GM19043 (cell line): ENCODE measurements at regions not wholly inside any gene's neighbourhood (a gene's known extent, or its start where the extent isn't known, plus 50 kb on each side); places are given as distances from the start of the nearest gene placed in this dataset.

Experiments used
- ATAC-seq: cut with Tn5 transposase; IDR thresholded peaks from one replicate; pipeline ENCODE4 v1.9.1; 2021; ENCODE audit warnings: low read depth; ENCODE audit not compliant: unreplicated experiment

DNA sequence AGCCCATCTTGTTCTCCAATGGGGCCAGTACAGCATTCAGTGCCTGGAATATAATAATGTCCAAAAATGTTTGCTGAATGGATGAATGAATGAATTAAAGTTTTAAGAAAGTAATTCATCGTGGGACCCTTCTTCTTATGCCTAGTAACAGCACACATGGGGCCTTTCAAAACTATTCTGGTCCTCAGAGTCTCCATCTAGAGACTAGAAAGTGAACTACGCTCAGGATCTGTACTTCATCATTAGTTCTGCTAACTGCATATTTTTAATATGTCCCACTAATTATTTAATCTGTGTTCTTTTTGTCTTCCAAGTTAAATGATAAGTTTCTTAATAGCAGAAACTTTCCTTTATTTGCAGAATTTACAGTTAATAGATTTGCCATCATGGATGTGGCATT lies 172.5 kb downstream of the SMAD2 start:
- no peak for ATAC-seq

DNA sequence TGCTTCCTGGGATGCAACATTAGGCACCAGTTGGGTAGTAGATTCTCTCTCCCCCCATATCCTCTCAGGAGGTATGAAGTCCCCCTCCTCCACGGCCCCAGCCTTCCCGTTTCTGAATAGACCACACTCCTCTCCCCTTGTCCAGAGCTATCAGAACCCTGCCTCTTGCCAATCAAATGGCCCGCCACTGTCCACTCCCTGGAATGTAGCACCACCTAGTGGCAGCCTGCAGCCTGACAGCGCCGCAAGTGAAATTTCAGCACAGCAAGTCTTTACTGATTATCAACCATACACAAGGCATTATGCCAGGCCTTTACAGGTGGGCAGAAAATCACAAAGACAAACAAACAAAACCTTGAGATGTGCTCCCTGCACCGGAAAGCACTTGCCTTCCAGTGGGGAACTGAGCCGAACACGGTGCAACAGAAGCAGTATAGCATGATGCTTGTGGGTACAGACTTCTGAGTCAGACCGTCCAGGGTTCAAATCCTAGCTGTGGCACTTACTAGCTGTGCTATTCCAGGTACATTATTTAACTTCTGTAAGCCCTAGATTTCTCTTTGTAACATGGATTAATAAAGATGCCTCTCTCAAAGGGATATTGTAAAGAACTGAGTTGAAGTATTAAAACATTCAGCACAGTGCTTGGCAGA lies 174.0 kb downstream of the SMAD2 start:
- no peak for ATAC-seq

DNA sequence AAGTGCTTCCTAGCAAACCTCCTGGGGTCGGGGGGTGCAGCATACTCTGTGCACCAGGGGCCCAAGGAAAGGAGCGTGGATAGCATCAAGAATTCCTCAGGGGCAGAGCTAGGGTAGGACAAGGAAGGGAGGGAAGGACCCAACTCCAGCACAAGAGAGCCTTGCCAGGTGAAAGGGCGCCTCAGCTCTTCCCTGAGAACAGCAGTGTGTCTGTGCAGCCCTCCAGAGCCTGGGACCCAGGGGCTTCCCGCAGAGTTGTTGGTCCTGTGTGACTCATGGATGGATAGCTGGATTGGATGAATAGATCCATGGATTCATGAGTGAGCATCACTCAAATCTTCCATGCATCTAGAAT lies 175.4 kb downstream of the SMAD2 start:
- ATAC-seq, result no peak

DNA sequence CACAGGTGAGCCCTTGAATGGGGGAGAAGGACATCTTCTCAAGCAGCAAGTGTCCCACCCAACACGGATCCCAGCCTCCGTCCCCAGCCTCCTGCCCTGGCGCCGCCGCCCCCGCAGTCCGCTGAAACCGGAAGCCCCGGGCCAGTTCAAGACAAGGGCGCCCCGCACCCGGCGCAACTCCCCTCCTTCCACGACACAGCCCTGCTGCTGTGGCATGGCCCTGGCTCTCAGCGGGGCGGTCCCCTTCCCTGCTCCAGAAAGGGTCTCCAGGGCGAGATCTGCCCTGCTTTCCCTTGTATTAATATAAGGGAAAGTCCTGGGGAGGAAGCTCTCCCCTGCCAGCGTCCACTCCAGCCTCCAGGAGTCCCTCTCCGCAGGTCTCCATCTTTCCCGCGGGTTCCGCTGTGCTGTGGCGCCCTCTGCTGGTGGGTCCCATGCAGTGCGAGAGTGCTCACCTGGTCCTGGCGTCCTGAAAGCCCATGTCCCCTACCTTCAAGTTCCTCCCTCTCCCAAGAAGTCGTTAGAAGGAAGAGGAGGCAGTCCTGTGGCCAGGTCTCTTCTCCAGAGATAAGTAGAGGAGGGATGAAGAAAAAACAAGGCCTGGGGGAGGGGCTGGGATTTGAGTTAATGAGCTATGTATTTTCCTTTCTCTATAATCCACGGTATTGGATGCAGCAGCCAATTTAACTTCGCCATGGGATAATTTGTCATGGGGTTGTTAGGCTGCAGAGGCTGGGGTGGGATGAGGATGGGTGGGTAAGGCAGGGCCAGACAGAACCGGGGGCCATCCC lies 176.0 kb downstream of the SMAD2 start:
- ATAC-seq, result no peak

DNA sequence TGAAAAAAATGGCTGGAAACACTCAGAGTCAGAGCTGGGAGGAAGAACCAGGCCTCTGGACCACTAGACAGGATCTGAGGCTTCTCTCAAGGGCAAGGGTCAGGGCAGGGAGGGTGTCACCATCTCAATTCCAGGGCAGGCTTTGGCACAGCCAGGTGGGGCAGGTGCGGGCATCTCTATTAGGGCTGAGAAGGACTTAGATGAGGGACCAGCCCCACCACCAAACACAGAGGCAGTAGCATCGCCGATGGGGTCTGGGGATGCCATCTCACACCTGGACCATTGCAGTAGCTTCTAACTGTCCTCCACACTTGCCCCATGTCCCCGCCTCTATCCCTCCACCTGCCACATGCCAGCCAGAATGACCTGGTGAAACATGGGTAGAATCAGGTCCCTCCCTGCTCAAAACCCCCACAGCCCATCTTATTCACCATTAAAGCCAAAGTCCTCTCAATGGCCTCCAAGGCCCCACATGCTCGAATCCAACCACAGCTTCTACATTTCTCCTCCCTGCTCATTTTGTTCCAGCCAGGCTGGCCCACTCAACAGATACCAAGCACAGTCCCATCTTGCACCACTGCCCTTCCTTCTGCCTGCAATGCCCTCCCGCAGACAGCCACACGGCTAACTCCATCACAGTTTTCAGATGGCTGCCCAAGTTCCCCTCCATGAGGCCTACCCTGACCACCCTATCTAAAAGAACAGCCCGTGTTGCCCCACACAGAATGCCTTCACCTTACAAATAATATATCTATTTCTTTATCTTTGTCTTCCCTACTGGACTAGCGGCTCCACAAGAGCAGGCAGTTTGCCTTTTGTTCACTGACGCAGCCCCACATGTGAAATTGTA lies 177.4 kb downstream of the SMAD2 start:
- ATAC-seq, result no peak

DNA sequence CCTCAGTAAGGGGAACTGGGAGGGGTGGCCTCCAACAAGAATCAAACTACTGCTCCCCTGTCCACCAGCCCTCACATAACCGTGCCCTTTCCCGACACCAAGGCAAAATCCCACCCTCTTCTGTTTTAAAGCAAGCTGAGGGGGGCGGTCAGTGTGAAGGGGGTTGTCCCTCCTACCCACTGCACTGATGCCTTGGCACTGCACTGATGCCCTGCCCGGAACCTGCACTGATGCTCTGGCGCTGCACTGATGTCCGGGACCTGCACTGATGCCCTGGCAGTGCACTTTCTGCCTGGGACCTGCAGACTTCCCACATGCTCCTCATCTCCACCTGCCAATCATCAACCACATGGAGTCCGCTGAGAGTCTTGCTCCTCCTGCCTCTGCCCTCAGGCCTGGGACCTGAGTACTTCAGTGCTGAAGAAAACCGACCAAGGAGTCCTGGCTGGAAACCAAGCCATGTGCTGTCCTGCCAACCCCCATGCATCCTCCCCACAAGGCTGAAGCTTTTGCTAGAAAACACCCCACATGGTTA lies 179.5 kb downstream of the SMAD2 start:
- ATAC-seq, result no peak

DNA sequence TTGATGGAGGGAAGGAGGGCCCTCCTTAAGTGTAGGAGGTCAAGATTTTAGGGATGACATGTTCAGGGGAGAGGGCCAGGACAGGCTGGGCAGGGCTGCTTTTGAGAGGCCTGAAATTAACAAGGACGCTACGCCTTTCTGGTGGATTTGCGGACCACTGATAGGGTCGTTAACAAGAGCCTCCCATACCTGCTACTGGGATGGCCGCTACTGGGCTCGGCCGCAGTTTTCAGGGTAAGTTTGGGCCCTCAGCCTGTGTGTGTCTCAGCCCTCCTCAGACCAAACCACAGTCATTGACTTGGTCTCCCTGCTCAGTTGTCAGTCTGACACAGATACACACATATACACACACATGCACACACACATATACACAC lies 180.9 kb downstream of the SMAD2 start:
- ATAC-seq, result no peak

DNA sequence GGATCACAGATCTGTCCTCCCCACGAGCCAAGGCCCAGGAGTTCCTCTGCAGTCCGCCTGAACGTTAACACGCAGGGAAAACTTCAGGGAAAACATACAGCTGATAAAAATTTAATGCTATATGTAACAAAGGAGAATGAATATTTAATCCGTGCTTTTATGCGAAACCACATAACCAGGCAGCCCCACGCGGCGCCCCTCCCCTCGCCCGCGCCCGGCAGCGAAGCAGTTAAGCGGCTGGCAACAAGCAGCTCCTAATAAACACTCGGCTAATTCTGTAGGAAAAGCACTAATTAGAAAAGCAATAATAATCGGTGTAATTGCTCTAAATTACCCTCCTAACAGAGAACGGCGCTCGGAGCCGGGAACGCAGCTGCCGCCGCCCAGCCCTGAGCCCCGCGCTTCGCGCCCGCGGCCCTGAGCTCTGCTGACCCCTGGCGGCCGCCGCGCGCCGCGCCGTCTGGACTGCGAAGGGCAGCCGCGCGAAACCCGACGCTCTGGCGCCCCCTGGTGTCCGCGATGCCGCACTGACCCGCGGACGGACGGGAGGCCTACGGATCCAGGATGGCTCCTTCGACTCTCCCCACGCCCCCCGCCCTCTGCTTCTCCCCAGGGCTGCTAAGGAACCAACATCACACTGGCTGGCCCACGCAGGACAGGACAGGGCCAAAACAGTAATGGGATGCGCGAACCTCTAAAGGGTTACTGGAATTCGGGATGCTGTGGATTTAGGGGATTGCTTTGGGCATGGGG lies 181.4 kb downstream of the SMAD2 start:
- ATAC-seq, result peak; percentile 93

DNA sequence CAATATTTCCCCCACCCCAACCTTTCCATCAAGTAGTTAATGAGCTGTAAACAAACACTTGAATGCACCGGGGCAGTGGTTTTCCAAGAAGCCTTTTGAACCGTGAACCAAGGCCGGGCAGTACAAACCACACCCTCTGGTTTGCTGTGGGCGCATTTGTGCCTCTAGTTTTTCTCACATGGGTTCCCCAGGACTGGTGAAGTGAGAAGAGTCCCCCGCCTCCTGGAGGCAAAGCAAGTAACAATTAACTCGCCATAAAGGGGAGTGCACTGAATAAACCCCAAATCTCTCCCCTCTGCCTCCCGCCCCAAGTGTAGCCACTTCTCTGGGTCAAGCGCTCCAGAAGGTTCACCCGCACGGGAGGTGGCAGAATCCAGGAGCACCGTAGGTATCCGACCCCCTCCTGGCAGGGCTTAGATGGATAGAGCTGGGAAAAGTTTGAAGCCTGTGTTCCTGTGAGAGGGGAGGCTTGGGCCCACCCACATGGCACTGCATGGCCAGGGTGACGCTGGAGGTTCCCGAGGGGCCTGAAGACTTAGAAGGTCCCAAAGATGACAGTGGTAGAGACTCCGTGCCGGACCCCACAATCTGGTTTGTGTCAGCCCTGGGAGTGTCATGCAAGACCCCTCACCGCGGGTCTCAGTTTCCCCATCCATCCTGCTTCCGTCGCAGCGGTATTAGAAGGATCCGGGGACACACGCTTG lies 182.2 kb downstream of the SMAD2 start:
- no peak for ATAC-seq

DNA sequence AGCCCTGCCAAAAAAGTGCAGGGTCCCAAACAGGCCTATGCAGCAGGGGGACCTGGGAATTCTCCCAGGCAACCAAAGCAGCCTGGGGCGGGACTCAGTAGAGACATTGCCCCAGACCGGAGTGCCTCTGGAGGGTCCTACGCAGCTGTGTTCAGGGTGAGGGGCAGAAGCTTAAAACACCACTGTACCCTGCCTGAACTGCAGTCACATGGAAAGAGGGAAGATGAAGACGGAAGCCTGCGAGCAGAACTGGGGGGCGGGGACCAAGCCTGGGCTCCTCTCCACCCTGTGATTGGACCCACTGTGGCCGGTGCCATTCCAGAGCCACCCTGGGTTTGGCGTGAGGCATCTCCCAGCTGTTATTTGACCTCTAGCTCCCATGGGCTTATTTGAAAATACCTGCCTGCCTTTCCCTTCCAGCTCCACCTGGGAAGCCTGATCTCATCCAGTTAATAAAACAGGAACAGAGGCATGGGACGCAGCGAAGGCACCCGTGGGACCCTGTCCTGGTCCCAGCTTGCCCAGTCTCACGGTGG lies 183.1 kb downstream of the SMAD2 start:
- no peak for ATAC-seq

DNA sequence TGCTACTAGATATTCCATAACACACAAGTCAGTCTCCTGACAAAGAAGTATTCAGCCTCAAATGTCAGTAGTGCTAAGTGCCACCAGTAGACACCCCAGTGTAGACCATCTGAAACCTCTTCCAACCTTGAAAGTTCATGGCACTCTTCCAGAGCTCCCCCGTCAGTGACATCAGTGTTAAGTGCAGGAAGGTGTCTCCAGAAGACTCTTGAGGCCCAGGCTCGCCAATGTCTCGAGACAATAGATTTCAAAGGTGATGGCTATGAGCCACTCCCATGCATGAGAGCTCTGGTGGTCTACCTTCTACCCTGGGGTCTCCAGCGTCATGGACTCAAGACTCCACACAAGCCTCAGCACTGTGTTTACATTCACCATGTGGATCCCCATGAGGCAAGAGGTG lies 183.8 kb downstream of the SMAD2 start:
- no peak for ATAC-seq

DNA sequence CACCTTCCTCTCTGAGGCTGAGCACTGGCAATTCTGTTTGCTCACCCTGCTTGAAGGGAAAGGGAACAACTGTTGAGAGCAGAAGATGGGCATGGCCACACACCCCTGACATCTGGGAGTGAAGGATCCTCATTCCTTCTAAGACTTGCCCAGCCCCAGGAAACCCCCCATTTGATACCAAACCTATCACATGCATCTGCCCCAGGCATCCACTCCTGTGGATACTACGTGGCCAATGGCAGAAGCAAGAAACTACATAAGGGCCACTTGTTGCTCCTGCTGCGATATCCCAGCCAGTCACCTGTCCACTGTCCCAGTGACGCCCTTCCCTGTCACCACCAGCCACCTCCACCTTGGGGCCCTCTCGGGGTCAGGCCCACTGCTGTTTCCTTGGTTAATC lies 185.2 kb downstream of the SMAD2 start:
- no peak for ATAC-seq

DNA sequence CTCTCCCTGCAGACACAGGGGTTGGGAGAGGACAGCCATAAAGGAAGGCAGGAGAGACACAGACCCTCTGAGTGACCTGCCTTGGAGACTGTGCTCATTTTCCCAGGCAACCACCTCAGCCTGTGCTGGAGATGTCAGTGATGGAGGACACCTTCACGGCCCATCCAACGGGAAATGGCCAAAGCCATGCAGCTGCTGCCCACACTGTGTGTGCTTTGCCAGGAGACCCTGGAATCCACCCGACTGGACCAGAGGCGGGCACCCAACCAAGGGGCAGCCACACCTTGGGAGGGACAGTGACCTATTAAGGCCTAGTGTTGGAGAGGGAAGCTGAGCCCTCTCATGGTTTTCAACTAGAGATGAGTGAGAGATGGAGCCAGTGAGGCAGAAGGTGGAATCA lies 192.5 kb downstream of the SMAD2 start:
- no peak for ATAC-seq

DNA sequence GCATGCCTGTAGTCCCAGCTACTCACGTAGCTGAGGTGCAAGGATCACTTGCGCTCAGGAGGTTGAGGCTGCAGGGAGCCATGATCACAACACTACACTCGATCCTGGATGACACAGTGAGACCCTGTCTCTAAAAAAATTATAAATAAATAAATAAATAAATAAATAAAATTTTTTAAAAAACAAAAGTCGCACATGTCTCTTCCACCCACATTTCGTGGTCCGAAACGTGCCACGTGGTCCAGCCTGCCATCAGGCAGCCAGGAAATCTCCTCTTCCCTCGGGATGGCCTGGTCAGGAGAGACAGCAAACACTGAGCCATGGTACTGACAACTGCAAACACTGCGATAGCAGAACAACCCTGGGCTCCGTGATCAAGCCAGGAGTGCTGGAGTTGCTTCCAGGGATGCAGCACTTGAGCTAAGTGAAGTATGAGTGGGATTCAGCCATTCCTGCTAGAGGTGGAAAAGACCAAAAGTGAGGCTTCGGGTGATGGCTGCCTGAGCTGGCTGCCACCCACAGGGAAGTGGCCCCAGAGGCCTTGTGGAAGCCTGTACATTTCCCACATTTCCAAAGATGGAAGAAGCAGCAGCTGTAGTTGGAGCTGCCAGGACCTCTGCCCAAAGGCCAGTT lies 193.1 kb downstream of the SMAD2 start:
- no peak for ATAC-seq

DNA sequence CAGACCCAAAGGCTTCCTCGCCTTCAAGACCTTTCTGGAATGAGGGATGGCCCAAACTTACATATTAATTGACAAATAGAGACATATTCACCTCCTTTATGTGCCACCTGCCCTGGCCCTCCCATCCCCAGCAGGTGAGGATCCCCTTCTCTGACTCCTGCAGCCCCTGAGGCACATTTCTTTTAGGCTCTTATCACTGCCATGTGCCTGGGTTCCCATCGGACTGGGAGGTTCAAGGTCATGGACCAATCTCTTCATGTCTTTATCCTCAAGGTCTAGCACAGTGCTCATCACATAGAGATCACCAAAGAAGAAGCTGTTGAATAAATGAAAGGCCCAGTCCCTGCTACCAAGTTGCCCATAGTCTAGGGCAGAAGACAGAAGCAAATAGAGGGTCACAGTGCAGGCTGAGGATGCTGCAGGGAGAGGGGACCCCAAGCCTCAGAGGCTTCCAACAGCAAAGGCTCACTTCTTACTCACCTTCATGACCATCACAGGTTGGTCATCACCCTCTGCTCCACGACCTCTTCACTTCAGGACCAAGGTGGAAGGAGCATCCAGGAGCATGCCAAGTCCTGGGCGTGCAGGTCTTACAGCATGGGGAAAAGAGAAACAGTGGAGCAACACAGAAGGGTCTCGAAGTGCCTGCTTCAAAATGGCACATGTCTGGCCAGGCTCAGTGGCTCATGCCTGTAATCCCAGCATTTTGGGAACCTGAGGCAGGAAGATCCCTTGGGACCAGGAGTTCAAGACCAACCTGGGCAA lies 193.9 kb downstream of the SMAD2 start:
- no peak for ATAC-seq

DNA sequence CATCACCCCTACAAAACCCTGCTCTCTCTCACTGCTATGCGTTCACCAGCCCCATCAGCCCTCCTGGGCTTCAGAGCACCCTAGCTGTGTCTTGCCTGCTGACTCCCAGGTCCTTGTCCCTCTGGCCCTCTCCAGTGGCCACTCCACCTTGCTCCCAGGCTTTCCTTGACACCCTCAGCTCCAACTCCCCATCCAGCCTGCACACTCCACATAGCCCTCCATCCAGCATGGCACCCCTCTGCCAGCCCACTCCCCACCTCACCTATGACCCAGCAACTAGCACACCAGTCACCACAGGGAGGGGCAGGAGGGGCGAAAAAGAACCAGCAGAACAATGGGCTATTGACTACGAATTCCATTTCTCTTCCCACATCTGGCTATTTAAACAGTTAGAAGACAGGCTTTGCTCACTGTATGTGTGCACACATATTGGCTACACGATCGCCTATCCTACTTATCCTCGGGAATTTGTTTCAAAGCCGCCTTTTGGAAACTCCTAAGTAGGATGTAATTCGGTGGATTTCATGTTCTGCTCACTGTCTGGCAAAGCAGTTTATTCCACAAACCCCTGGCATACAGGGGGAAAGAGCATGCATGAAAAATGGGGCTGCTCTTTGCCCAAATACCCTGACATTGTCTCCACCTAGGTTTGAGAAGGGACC lies 195.3 kb downstream of the SMAD2 start:
- ATAC-seq, result no peak

DNA sequence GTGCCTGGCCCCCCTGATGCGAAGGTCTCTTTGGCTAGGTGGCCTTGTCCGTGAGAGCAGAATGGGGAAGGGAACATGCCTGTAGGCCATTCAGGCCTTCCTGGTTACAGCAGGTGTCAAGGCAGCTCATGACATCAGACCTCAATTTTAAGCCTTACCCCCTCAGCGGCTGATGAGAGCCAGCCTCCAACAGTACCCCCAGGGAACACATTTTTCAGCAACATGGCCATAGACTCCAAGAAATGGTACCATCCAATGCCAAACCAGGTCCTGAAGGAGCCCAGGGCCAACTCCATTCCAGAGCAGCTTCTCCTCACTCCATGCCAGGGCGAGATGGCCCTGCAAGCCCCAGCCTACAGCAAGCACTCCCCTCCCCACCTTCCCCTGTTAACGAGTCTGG lies 199.2 kb downstream of the SMAD2 start:
- no peak for ATAC-seq

DNA sequence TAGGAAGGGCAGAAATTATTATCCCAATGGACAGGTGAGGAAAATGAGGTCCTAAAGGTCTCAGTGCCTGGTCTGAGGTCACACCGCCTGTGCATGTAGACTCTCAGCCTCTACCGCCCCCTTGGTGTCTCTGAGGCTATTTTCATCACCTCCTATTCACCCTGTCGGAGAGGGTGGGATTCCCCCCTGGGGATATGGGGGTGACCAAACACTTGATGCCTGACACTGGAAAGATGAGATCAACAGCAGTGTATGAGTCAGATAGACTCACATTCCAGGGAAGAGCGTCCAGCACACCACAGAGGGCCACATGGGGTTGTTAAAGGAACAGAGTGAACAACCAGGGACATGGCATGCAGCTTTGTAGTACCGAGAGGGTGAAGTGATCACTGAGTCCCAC lies 199.7 kb downstream of the SMAD2 start:
- no peak for ATAC-seq
